Natural killer cell (primary cell): ENCODE measurements at regions not wholly inside any gene's neighbourhood (a gene's known extent, or its start where the extent isn't known, plus 50 kb on each side); places are given as distances from the start of the nearest gene placed in this dataset.

Experiments used
- ATAC-seq, 3 donors: fragments of 150-1000 bp in 2 of 3; fragments of 200-7000 bp in 1 of 3; cut with Tn5 transposase; 1 replicate in 1 of 3; 2 replicates in 2 of 3; pipeline ENCODE4 v1.10.0; 2021; ENCODE audit warnings: mild to moderate bottlenecking in 2 of 3, moderate library complexity in 2 of 3
- DNase-seq, 2 donors: peaks; one replicate each; pipeline versions ENCODE4 v3.0.0 to v3.0.0-alpha.2; 2013 to 2021; ENCODE audit warnings: mixed read lengths in 1 of 2
- H3K27ac ChIP-seq: one replicate; pipeline ENCODE4 v1.5.1; 2013; ENCODE audit warnings: mild to moderate bottlenecking, low read length
- H3K27me3 ChIP-seq: one replicate; pipeline ENCODE4 v1.6.1; 2013; ENCODE audit warnings: low read length; ENCODE audit not compliant: control insufficient read depth, insufficient read depth
- H3K36me3 ChIP-seq: one replicate; pipeline ENCODE4 v1.6.1; 2013; ENCODE audit warnings: low read length; ENCODE audit not compliant: control insufficient read depth, insufficient read depth
- H3K4me1 ChIP-seq: one replicate; pipeline ENCODE4 v1.6.1; 2013; ENCODE audit warnings: low read length; ENCODE audit not compliant: control insufficient read depth, insufficient read depth
- H3K4me3 ChIP-seq: one replicate; pipeline ENCODE4 v1.5.1; 2013; ENCODE audit warnings: low read length
- H3K9me3 ChIP-seq: one replicate; pipeline ENCODE4 v1.6.1; 2013; ENCODE audit warnings: low read length; ENCODE audit not compliant: control insufficient read depth, insufficient read depth
- H3K27ac Mint-ChIP-seq, 2 donors: one replicate each; pipeline ENCODE4 v1.8.0; 2022; ENCODE audit warnings: mild to moderate bottlenecking in 2 of 2, mixed read lengths in 2 of 2, moderate library complexity in 1 of 2
- H3K27me3 Mint-ChIP-seq, 2 donors: one replicate each; pipeline ENCODE4 v1.8.0; 2022; ENCODE audit warnings: low read depth in 2 of 2, mixed read lengths in 2 of 2
- H3K36me3 Mint-ChIP-seq: one replicate; pipeline ENCODE4 v1.8.0; 2022; ENCODE audit warnings: mixed read lengths
- H3K4me1 Mint-ChIP-seq, 2 donors: one replicate each; pipeline ENCODE4 v1.8.0; 2022; ENCODE audit warnings: mixed read lengths in 2 of 2
- H3K4me3 Mint-ChIP-seq: one replicate; pipeline ENCODE4 v1.8.0; 2022; ENCODE audit warnings: mild to moderate bottlenecking, moderate library complexity, mixed read lengths
- H3K9me3 Mint-ChIP-seq, 2 donors: one replicate each; pipeline ENCODE4 v1.8.0; 2022; ENCODE audit warnings: mixed read lengths in 2 of 2
- CTCF ChIP-seq: fragments of 200-600 bp; IDR thresholded peaks from one replicate; pipeline ENCODE4 v1.8.0; 2022; ENCODE audit warnings: antibody characterized with exemption
- whole genome bisulfite sequencing: methylation state at CpG from one replicate; pipeline ENCODE4 v1.1.7; 2013; ENCODE audit warnings: missing lambda C conversion rate; ENCODE audit not compliant: insufficient coverage; 5-methylcytosine and 5-hydroxymethylcytosine counted together
- intact Hi-C: fragments of 100-400 bp; cut with micrococcal nuclease; formaldehyde crosslinking; loops from one replicate; pipeline ENCODE4 v1.14.2; 2022

GRCh38 chrX:100477467-100477866 lies 67.4 kb upstream of the PCDH19 start:
- Mint-ChIP-seq H3K36me3 (no peaks in the 10 kb centered on the region), H3K4me1 (no peaks in the 10 kb centered on the region), H3K27me3 (no peaks in the 10 kb centered on the region), H3K4me3 (no peak overlapping the region), H3K27ac (no peak overlapping the region), H3K9me3 (peaks cover 3 to 4% of the 10 kb centered on the region in 2 donors)
- H3K27ac ChIP-seq, result no peak overlapping the region
- no peaks in the 10 kb centered on the region for H3K27me3 ChIP-seq
- H3K4me1 ChIP-seq, result no peaks in the 10 kb centered on the region
- no peaks in the 10 kb centered on the region for H3K9me3 ChIP-seq
- intact Hi-C loops, result no loop called here
- 83% methylated on average over 1 of the region's 2 CpGs for WGBS
- ATAC-seq, result no peak
- no peak for TF ChIP-seq CTCF
- no peaks in the 10 kb centered on the region for H3K36me3 ChIP-seq
- DNase-seq, result no peak
- no peak overlapping the region for H3K4me3 ChIP-seq
